WTC11 (cell line): ENCODE measurements at regions not wholly inside any gene's neighbourhood (a gene's known extent, or its start where the extent isn't known, plus 50 kb on each side); places are given as distances from the start of the nearest gene placed in this dataset.

Experiments used
- ATAC-seq: fragments of 200-7000 bp; cut with Tn5 transposase; 2 replicates; pipeline ENCODE4 v1.10.0; 2021; ENCODE audit warnings: mild to moderate bottlenecking, moderate library complexity
- CTCF ChIA-PET: fragments of 300-600 bp; sonication (Branson Sonifier 250); formaldehyde crosslinking; loops from one replicate; lab custom pipeline; 2021; ENCODE audit warnings: antibody characterized with exemption; lab: Charles Lee
- POLR2A ChIA-PET: fragments of 350-600 bp; sonication (Branson Sonifier 250); formaldehyde crosslinking; loops from one replicate; lab custom pipeline; 2021; ENCODE audit warnings: antibody characterized with exemption; lab: Charles Lee
- DNase-seq: peaks from one replicate; pipeline ENCODE4 v3.0.0; 2021; ENCODE audit warnings: low spot score
- H3K27ac Mint-ChIP-seq: 2 replicates; pipeline ENCODE4 v1.8.0; 2021; ENCODE audit warnings: mixed read lengths
- H3K27me3 Mint-ChIP-seq: 2 replicates; pipeline ENCODE4 v1.8.0; 2021; ENCODE audit warnings: low read depth, mild to moderate bottlenecking, moderate library complexity, mixed read lengths
- H3K36me3 Mint-ChIP-seq: 2 replicates; pipeline ENCODE4 v1.8.0; 2021; ENCODE audit warnings: mixed read lengths
- H3K4me1 Mint-ChIP-seq: 2 replicates; pipeline ENCODE4 v1.8.0; 2022; ENCODE audit warnings: mixed read lengths
- H3K4me3 Mint-ChIP-seq: 2 replicates; pipeline ENCODE4 v1.8.0; 2021; ENCODE audit warnings: mild to moderate bottlenecking, moderate library complexity, mixed read lengths
- H3K9me3 Mint-ChIP-seq: 2 replicates; pipeline ENCODE4 v1.8.0; 2021; ENCODE audit warnings: mixed read lengths
- ATF1 ChIP-seq: sonication (generic); formaldehyde crosslinking; IDR thresholded peaks from 2 replicates; pipeline ENCODE4 v1.8.1; 2023; ENCODE audit warnings: mild to moderate bottlenecking, moderate library complexity, missing genetic modification reagents
- CTCF ChIP-seq: fragments of 200-600 bp; IDR thresholded peaks from 2 replicates; pipeline ENCODE4 v1.8.0; 2022; ENCODE audit warnings: antibody characterized with exemption
- E2F5 ChIP-seq: sonication (generic); formaldehyde crosslinking; IDR thresholded peaks from 2 replicates; pipeline ENCODE4 v1.8.1; 2022; ENCODE audit warnings: mild to moderate bottlenecking, moderate library complexity, missing genetic modification reagents
- ESRRA ChIP-seq: sonication (generic); formaldehyde crosslinking; IDR thresholded peaks from 2 replicates; pipeline ENCODE4 v1.8.1; 2022; ENCODE audit warnings: mild to moderate bottlenecking, missing genetic modification reagents, borderline replicate concordance
- IRF2 ChIP-seq: sonication (generic); formaldehyde crosslinking; IDR thresholded peaks from 2 replicates; pipeline ENCODE4 v1.8.0; 2022; ENCODE audit warnings: low read depth, missing genetic modification reagents, borderline replicate concordance
- MYBL2 ChIP-seq: sonication (generic); formaldehyde crosslinking; IDR thresholded peaks from 2 replicates; pipeline ENCODE4 v1.8.1; 2023; ENCODE audit warnings: mild to moderate bottlenecking, moderate library complexity, missing genetic modification reagents
- PRRX2 ChIP-seq: fragments of 250-450 bp; sonication (Bioruptor Pico); IDR thresholded peaks from 2 replicates; pipeline ENCODE4 v1.8.0; 2021; ENCODE audit warnings: mild to moderate bottlenecking
- SOX15 ChIP-seq: fragments of 250-450 bp; sonication (Bioruptor Pico); IDR thresholded peaks from 2 replicates; pipeline ENCODE4 v1.9.0; 2021; ENCODE audit warnings: mild to moderate bottlenecking
- TEAD1 ChIP-seq: sonication (generic); formaldehyde crosslinking; IDR thresholded peaks from 2 replicates; pipeline ENCODE4 v1.8.0; 2022; ENCODE audit warnings: mild to moderate bottlenecking, missing genetic modification reagents
- ZNF532 ChIP-seq: fragments of 250-450 bp; sonication (Bioruptor Pico); IDR thresholded peaks from 2 replicates; pipeline ENCODE4 v1.9.0; 2021; ENCODE audit warnings: mild to moderate bottlenecking, borderline replicate concordance
- TF ChIP-seq, protein P1 (sequence below): sonication (generic); formaldehyde crosslinking; IDR thresholded peaks from 2 replicates; pipeline ENCODE4 v1.8.1; 2023; ENCODE audit warnings: mild to moderate bottlenecking, missing genetic modification reagents, moderate library complexity
- TF ChIP-seq, protein P2 (sequence below): sonication (generic); formaldehyde crosslinking; IDR thresholded peaks from 2 replicates; pipeline ENCODE4 v1.8.0; 2023; ENCODE audit warnings: missing genetic modification reagents, mild to moderate bottlenecking, borderline replicate concordance
- TF ChIP-seq, protein P3 (sequence below): sonication (generic); formaldehyde crosslinking; IDR thresholded peaks from 2 replicates; pipeline ENCODE4 v1.8.0; 2022; ENCODE audit warnings: missing genetic modification reagents
- TF ChIP-seq, protein P4 (sequence below): fragments of 250-450 bp; sonication (Bioruptor Pico); conservative IDR thresholded peaks from 2 replicates; pipeline ENCODE4 v1.9.0; 2021; ENCODE audit warnings: mild to moderate bottlenecking
- TF ChIP-seq, protein P5 (sequence below): sonication (generic); formaldehyde crosslinking; IDR thresholded peaks from 2 replicates; pipeline ENCODE4 v1.8.1; 2023; ENCODE audit warnings: mild to moderate bottlenecking, missing genetic modification reagents, moderate library complexity
- TF ChIP-seq, protein P6 (sequence below): sonication (generic); formaldehyde crosslinking; IDR thresholded peaks from 2 replicates; pipeline ENCODE4 v1.8.1; 2022; ENCODE audit warnings: low read depth, missing genetic modification reagents, borderline replicate concordance

- ChIA-PET CTCF (no interaction called here), POLR2A (no interaction called here)
- Mint-ChIP-seq H3K9me3 (peaks cover 35% of the 10 kb centered on the region), H3K27me3 (no peaks in the 10 kb centered on the region), H3K27ac (no peak overlapping the region), H3K4me1 (peaks cover 10% of the 10 kb centered on the region; the same call in 1 of the 2 replicates), H3K36me3 (peaks cover 27% of the 10 kb centered on the region), H3K4me3 (no peak overlapping the region)
- DNase-seq (no peak), ATAC-seq (no peak)
- no peak for TF ChIP-seq TEAD1 (CRISPR knock-in tag)
- no peak for TF ChIP-seq IRF2 (CRISPR knock-in tag)
- TF ChIP-seq ESRRA (CRISPR knock-in tag), result no peak
- TF ChIP-seq, protein P1, sequence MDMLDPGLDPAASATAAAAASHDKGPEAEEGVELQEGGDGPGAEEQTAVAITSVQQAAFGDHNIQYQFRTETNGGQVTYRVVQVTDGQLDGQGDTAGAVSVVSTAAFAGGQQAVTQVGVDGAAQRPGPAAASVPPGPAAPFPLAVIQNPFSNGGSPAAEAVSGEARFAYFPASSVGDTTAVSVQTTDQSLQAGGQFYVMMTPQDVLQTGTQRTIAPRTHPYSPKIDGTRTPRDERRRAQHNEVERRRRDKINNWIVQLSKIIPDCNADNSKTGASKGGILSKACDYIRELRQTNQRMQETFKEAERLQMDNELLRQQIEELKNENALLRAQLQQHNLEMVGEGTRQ, result no peak
- TF ChIP-seq E2F5 (CRISPR knock-in tag), result no peak
- no peak for TF ChIP-seq ZNF532 (CRISPR knock-in tag)
- no peak for TF ChIP-seq CTCF
- no peak for TF ChIP-seq MYBL2 (CRISPR knock-in tag)
- TF ChIP-seq, protein P2, sequence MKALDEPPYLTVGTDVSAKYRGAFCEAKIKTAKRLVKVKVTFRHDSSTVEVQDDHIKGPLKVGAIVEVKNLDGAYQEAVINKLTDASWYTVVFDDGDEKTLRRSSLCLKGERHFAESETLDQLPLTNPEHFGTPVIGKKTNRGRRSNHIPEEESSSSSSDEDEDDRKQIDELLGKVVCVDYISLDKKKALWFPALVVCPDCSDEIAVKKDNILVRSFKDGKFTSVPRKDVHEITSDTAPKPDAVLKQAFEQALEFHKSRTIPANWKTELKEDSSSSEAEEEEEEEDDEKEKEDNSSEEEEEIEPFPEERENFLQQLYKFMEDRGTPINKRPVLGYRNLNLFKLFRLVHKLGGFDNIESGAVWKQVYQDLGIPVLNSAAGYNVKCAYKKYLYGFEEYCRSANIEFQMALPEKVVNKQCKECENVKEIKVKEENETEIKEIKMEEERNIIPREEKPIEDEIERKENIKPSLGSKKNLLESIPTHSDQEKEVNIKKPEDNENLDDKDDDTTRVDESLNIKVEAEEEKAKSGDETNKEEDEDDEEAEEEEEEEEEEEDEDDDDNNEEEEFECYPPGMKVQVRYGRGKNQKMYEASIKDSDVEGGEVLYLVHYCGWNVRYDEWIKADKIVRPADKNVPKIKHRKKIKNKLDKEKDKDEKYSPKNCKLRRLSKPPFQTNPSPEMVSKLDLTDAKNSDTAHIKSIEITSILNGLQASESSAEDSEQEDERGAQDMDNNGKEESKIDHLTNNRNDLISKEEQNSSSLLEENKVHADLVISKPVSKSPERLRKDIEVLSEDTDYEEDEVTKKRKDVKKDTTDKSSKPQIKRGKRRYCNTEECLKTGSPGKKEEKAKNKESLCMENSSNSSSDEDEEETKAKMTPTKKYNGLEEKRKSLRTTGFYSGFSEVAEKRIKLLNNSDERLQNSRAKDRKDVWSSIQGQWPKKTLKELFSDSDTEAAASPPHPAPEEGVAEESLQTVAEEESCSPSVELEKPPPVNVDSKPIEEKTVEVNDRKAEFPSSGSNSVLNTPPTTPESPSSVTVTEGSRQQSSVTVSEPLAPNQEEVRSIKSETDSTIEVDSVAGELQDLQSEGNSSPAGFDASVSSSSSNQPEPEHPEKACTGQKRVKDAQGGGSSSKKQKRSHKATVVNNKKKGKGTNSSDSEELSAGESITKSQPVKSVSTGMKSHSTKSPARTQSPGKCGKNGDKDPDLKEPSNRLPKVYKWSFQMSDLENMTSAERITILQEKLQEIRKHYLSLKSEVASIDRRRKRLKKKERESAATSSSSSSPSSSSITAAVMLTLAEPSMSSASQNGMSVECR, result no peak
- TF ChIP-seq, protein P3, sequence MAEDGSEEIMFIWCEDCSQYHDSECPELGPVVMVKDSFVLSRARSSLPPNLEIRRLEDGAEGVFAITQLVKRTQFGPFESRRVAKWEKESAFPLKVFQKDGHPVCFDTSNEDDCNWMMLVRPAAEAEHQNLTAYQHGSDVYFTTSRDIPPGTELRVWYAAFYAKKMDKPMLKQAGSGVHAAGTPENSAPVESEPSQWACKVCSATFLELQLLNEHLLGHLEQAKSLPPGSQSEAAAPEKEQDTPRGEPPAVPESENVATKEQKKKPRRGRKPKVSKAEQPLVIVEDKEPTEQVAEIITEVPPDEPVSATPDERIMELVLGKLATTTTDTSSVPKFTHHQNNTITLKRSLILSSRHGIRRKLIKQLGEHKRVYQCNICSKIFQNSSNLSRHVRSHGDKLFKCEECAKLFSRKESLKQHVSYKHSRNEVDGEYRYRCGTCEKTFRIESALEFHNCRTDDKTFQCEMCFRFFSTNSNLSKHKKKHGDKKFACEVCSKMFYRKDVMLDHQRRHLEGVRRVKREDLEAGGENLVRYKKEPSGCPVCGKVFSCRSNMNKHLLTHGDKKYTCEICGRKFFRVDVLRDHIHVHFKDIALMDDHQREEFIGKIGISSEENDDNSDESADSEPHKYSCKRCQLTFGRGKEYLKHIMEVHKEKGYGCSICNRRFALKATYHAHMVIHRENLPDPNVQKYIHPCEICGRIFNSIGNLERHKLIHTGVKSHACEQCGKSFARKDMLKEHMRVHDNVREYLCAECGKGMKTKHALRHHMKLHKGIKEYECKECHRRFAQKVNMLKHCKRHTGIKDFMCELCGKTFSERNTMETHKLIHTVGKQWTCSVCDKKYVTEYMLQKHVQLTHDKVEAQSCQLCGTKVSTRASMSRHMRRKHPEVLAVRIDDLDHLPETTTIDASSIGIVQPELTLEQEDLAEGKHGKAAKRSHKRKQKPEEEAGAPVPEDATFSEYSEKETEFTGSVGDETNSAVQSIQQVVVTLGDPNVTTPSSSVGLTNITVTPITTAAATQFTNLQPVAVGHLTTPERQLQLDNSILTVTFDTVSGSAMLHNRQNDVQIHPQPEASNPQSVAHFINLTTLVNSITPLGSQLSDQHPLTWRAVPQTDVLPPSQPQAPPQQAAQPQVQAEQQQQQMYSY (CRISPR knock-in tag), result no peak
- TF ChIP-seq, protein P4, sequence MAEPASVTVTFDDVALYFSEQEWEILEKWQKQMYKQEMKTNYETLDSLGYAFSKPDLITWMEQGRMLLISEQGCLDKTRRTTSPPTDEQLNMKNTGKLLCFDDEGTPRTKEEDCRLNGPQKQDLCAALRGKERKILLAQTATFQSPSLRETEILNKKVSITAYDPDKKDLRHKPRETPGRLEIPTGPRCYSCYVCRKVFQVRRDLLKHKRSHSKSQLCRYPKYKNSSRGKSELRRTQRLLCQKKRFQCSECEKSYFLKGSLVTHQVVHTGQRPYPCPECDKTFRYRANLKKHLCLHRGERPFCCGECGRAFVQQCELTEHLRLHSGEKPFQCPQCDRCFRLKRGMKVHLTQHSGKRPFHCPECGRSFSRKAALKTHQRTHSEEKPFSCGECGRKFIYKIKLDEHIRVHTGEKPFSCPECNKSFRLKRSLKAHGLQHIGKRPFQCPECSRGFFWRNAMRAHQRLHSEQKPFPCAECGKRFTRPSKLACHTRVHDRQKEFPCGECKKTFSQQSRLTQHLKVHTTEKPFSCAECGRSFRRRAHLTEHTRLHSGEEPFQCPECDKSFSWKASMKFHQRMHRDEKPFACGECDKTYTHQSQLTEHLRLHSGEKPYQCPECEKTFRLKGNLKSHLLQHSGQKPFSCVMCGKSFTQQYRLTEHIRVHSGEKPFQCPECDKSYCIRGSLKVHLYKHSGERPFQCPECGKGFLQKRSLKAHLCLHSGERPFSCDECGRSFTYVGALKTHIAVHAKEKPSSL (CRISPR knock-in tag), result no peak
- TF ChIP-seq SOX15 (CRISPR knock-in tag), result no peak
- TF ChIP-seq, protein P5, sequence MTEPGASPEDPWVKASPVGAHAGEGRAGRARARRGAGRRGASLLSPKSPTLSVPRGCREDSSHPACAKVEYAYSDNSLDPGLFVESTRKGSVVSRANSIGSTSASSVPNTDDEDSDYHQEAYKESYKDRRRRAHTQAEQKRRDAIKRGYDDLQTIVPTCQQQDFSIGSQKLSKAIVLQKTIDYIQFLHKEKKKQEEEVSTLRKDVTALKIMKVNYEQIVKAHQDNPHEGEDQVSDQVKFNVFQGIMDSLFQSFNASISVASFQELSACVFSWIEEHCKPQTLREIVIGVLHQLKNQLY (CRISPR knock-in tag), result no peak
- TF ChIP-seq ATF1 (CRISPR knock-in tag), result no peak
- TF ChIP-seq PRRX2 (CRISPR knock-in tag), result no peak
- TF ChIP-seq, protein P6, sequence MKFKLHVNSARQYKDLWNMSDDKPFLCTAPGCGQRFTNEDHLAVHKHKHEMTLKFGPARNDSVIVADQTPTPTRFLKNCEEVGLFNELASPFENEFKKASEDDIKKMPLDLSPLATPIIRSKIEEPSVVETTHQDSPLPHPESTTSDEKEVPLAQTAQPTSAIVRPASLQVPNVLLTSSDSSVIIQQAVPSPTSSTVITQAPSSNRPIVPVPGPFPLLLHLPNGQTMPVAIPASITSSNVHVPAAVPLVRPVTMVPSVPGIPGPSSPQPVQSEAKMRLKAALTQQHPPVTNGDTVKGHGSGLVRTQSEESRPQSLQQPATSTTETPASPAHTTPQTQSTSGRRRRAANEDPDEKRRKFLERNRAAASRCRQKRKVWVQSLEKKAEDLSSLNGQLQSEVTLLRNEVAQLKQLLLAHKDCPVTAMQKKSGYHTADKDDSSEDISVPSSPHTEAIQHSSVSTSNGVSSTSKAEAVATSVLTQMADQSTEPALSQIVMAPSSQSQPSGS, result no peak
Measured at GRCh38 chr12:70180130-70180529, 63.1 kb upstream of the CNOT2 start.
